Tibial nerve (tissue), 4 donors: ENCODE measurements at regions not wholly inside any gene's neighbourhood (a gene's known extent, or its start where the extent isn't known, plus 50 kb on each side); places are given as distances from the start of the nearest gene placed in this dataset.
"Not testable (repeated sequence)": the region's sequence is repeated elsewhere in the genome, so short reads cannot be mapped to it uniquely, and the experiment has no call there.

Source experiments
- DNase-seq, 2 donors: peaks; one replicate each; pipeline ENCODE4 v3.0.0-alpha.2; 2019; ENCODE audit warnings: low spot score in 2 of 2
- H3K27ac ChIP-seq, 4 donors: fragments of 200-600 bp; sonication (generic) in 3 of 4; one replicate each; pipeline ENCODE4 v1.5.1; 2017 to 2019; ENCODE audit warnings: mild to moderate bottlenecking in 1 of 4
- H3K27me3 ChIP-seq, 2 donors: fragments of 200-600 bp; sonication (generic) in 1 of 2; one replicate each; pipeline versions ENCODE4 v1.5.1 to v1.6.0; 2017 to 2019
- H3K36me3 ChIP-seq, 3 donors: fragments of 200-600 bp; sonication (generic); one replicate each; pipeline ENCODE4 v1.5.1; 2018 to 2019
- H3K4me1 ChIP-seq, 4 donors: fragments of 200-600 bp; sonication (generic) in 3 of 4; one replicate each; pipeline ENCODE4 v1.5.1; 2017 to 2019
- H3K4me3 ChIP-seq, 4 donors: fragments of 200-600 bp; sonication (generic) in 3 of 4; one replicate each; pipeline ENCODE4 v1.5.1; 2017 to 2019; ENCODE audit warnings: mild to moderate bottlenecking in 1 of 4, moderate library complexity in 1 of 4
- H3K9me3 ChIP-seq, 4 donors: fragments of 200-600 bp; sonication (generic) in 3 of 4; one replicate each; pipeline ENCODE4 v1.5.1; 2017 to 2019
- EP300 ChIP-seq, 2 donors: sonication (generic); formaldehyde crosslinking; IDR thresholded peaks; one replicate each; pipeline ENCODE4 v1.6.1; 2017; ENCODE audit warnings: antibody characterized with exemption in 2 of 2, mild to moderate bottlenecking in 1 of 2
- POLR2A ChIP-seq, 2 donors: fragments of 450-650 bp; IDR thresholded peaks; one replicate each; pipeline ENCODE4 v1.6.1; 2017; ENCODE audit warnings: antibody characterized with exemption in 2 of 2, mild to moderate bottlenecking in 2 of 2, moderate library complexity in 2 of 2
- WGBS, 2 donors: methylation state at CpG; one replicate each; pipeline ENCODE4 v1.1.5; 2018; 5-methylcytosine and 5-hydroxymethylcytosine counted together
- TF ChIP-seq, protein P1 (sequence below), 5 experiments: fragments of 200-600 bp in 3 of 5; fragments of 450-650 bp in 2 of 5; sonication (generic) in 3 of 5; IDR thresholded peaks; one replicate each; pipeline ENCODE4 v1.5.1; 2016 to 2019; ENCODE audit warnings: antibody characterized with exemption in 5 of 5, mild to moderate bottlenecking in 3 of 5, moderate library complexity in 2 of 5

DNA sequence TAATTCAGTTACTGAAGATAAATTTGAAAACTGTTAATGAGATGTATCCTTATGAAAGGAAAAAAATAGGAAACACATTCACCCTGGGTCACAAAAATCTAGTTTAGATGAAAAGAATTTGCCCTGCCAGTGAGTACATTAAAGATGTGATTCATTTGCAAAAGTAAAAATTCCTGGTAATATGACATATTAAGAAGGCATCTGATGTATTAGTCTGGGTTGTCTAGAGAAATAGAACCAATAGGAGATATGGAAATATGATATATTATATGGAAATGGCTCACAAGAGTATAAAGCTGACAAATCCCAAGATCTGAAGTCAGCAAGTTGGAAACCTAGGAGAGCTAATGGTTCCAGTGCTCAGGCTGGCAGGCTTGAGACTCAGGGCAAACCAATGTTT, 153.8 kb downstream of the MRPL39 start:
- H3K4me1 ChIP-seq, result peaks cover 0 to 13% (median 1%) of the 10 kb centered on the region in 4 donors
- no peak overlapping the region for H3K4me3 ChIP-seq
- no peaks in the 10 kb centered on the region for H3K9me3 ChIP-seq
- H3K27ac ChIP-seq, result no peak overlapping the region
- no peak for DNase-seq
- no peaks in the 10 kb centered on the region for H3K27me3 ChIP-seq
- H3K36me3 ChIP-seq, result no peaks in the 10 kb centered on the region
- no peak for TF ChIP-seq POLR2A (IDR thresholded peaks at IDR 0.05)
- TF ChIP-seq EP300 (IDR thresholded peaks at IDR 0.05), result no peak
- TF ChIP-seq, protein P1, sequence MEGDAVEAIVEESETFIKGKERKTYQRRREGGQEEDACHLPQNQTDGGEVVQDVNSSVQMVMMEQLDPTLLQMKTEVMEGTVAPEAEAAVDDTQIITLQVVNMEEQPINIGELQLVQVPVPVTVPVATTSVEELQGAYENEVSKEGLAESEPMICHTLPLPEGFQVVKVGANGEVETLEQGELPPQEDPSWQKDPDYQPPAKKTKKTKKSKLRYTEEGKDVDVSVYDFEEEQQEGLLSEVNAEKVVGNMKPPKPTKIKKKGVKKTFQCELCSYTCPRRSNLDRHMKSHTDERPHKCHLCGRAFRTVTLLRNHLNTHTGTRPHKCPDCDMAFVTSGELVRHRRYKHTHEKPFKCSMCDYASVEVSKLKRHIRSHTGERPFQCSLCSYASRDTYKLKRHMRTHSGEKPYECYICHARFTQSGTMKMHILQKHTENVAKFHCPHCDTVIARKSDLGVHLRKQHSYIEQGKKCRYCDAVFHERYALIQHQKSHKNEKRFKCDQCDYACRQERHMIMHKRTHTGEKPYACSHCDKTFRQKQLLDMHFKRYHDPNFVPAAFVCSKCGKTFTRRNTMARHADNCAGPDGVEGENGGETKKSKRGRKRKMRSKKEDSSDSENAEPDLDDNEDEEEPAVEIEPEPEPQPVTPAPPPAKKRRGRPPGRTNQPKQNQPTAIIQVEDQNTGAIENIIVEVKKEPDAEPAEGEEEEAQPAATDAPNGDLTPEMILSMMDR (IDR thresholded peaks at IDR 0.05), result no peak

DNA sequence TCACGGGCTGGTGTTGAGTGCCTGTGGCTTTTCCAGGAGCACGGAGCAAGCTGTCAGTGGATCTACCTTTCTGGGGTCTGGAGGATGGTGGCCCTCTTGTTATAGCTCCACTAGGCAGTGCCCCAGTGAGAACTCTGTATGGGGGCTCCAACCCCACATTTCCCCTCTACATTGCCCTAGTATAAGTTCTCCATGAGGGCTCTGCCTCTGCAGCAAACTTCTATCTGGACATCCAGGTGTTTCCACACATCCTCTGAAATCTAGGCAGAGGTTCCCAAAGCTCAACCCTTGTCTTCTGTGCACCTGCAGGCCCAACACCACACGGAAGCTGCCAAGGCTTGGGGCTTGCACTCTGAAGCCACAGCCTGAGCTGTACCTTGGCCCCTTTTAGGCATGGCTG, 157.3 kb downstream of the MRPL39 start:
- H3K27ac ChIP-seq, result no peak overlapping the region
- no peaks in the 10 kb centered on the region for H3K9me3 ChIP-seq
- no peaks in the 10 kb centered on the region for H3K36me3 ChIP-seq
- no peaks in the 10 kb centered on the region for H3K4me1 ChIP-seq
- DNase-seq, result no peak
- H3K27me3 ChIP-seq, result no peaks in the 10 kb centered on the region
- TF ChIP-seq, protein P1 (IDR thresholded peaks at IDR 0.05), result no peak
- TF ChIP-seq POLR2A (IDR thresholded peaks at IDR 0.05), result no peak
- WGBS, 2 donors, result 84 to 88% methylated on average over 3 of the region's 3 CpGs
- H3K4me3 ChIP-seq, result no peak overlapping the region

DNA sequence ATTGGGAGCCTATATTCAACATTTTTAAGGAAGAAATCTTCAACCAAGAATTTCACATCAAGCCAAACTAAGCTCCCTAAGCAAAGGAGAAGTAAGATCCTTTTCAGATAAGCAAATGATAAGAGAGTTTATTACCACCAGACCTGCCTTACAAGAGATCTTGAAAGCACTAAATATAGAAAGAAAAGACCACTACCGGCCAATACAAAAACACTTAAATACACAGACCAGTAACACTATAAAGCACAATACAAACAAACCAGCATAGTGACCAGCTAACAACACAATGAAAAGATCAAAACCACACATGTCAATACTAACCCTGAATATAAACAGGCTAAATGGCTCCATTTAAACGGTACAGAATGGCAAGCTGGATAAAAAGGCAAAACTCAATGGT, 165.4 kb downstream of the MRPL39 start:
- 28 to 50% methylated on average over 2 of the region's 2 CpGs for WGBS, 2 donors
- peaks cover 0 to 5% (median 0%) of the 10 kb centered on the region in 4 donors for H3K9me3 ChIP-seq
- no peak for DNase-seq
- H3K4me1 ChIP-seq, result no peaks in the 10 kb centered on the region
- TF ChIP-seq EP300 (IDR thresholded peaks at IDR 0.05), result no peak
- no peak overlapping the region for H3K4me3 ChIP-seq
- H3K27ac ChIP-seq, result no peak overlapping the region
- no peaks in the 10 kb centered on the region for H3K36me3 ChIP-seq
- H3K27me3 ChIP-seq, result no peaks in the 10 kb centered on the region

DNA sequence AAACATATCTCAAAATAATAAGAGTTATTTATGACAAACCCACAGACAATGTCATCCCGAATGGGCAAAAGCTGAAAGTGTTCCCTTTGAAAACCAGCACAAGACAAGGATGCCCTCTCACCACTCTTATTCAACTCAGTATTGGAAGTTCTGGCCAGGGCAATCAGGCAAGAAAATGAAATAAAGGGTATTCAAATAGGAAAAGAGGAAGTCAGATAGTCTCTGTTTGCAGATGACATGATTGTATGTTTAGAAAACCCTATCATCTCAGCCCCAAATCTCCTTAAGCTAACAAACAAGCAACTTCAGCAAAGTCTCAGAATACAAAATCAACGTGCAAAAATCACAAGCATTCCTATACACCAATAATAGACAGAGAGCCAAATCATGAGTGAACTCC, 169.8 kb downstream of the MRPL39 start:
- not testable (repeated sequence) for DNase-seq, H3K36me3 ChIP-seq, H3K4me3 ChIP-seq, H3K27me3 ChIP-seq, H3K27ac ChIP-seq, H3K4me1 ChIP-seq, H3K9me3 ChIP-seq
- 87 to 92% methylated on average over 2 of the region's 2 CpGs for WGBS, 2 donors

DNA sequence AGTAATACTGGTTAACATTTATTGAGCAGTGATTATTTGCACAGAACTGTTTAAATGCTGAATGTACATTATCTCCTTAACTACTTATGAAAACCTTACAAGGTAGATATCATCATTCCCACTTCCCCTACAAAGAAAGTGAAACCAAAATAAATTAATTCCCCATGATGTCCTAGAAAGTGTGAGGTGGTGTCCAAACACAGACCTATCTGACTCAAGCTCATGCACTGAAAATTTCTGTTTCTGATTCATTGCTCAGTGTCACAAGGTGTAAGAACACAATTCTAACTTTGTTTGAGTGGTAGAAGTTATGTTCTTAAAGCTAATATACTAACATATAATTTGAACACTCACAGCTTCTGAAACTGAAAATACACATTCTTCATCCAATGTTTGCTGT, 178.7 kb downstream of the MRPL39 start:
- TF ChIP-seq POLR2A (IDR thresholded peaks at IDR 0.05) (no peak), EP300 (IDR thresholded peaks at IDR 0.05) (no peak)
- TF ChIP-seq, protein P1 (IDR thresholded peaks at IDR 0.05), result no peak
- H3K27ac ChIP-seq, result no peak overlapping the region
- no peaks in the 10 kb centered on the region for H3K36me3 ChIP-seq
- H3K27me3 ChIP-seq, result no peaks in the 10 kb centered on the region
- no peak overlapping the region for H3K4me3 ChIP-seq
- H3K4me1 ChIP-seq, result no peaks in the 10 kb centered on the region
- H3K9me3 ChIP-seq, result no peaks in the 10 kb centered on the region
- DNase-seq, result no peak

DNA sequence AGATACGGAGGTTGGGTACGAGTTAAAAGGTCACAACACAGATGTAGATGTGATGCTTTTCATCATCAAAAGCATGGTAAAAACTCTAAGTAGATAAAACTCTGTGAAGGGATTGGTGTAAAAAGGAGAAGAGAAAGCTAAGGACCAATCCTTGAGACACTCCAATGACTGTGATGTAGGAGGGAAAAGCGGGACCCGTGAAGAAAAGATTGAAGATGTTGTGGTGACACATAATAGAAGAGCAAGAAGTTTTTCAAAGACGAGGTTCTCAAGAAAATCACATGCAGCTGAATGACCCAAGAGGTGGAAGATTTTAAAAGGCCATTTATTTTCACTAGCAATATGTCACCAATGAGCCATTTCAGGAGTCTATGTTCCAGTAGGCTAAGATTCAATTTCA, 179.5 kb downstream of the MRPL39 start:
- no peak for DNase-seq
- Histone ChIP-seq H3K4me3 (no peak overlapping the region), H3K9me3 (no peaks in the 10 kb centered on the region), H3K4me1 (no peaks in the 10 kb centered on the region), H3K27ac (no peak overlapping the region), H3K36me3 (no peaks in the 10 kb centered on the region), H3K27me3 (no peaks in the 10 kb centered on the region)
- TF ChIP-seq, protein P1 (IDR thresholded peaks at IDR 0.05), result no peak
- no peak for TF ChIP-seq EP300 (IDR thresholded peaks at IDR 0.05)
- TF ChIP-seq POLR2A (IDR thresholded peaks at IDR 0.05), result no peak
- WGBS, 2 donors, result 84 to 87% methylated on average over 5 of the region's 5 CpGs
